ENCODE measurements at regions not wholly inside any gene's neighbourhood (a gene's known extent, or its start where the extent isn't known, plus 50 kb on each side); places are given as distances from the start of the nearest gene placed in this dataset.

DNA sequence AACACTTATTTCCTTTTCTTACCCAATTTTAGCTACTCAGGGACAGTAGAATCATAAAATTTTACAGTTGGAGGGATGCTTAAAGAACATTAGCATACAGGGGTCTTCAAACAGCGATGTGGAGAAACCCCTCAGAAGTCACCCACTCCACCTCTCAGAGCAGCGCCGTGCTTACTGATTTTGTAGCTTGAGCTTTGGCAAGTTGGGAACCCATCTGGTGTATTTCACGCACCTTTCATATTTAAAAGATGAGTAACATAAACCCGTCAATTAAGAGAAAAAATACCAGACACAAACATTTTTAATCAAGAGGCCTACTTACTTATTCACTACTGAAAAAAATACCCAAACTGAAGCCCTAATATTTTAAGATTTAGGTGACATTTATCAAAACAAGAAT, 80.9 kb downstream of the ADAMTS15 start:
- TF ChIP-seq, protein P1, sequence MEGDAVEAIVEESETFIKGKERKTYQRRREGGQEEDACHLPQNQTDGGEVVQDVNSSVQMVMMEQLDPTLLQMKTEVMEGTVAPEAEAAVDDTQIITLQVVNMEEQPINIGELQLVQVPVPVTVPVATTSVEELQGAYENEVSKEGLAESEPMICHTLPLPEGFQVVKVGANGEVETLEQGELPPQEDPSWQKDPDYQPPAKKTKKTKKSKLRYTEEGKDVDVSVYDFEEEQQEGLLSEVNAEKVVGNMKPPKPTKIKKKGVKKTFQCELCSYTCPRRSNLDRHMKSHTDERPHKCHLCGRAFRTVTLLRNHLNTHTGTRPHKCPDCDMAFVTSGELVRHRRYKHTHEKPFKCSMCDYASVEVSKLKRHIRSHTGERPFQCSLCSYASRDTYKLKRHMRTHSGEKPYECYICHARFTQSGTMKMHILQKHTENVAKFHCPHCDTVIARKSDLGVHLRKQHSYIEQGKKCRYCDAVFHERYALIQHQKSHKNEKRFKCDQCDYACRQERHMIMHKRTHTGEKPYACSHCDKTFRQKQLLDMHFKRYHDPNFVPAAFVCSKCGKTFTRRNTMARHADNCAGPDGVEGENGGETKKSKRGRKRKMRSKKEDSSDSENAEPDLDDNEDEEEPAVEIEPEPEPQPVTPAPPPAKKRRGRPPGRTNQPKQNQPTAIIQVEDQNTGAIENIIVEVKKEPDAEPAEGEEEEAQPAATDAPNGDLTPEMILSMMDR (IDR thresholded peaks at IDR 0.05), result no peak
- no peak for TF ChIP-seq POLR2A (IDR thresholded peaks at IDR 0.05)
